Activated CD4-positive, alpha-beta T cell treated with anti-CD3 and anti-CD28 coated beads, Interleukin-2, amount 10 ng/mL, durations not matched to agents 7 days and 5 days (primary cell): ENCODE measurements at regions not wholly inside any gene's neighbourhood (a gene's known extent, or its start where the extent isn't known, plus 50 kb on each side); places are given as distances from the start of the nearest gene placed in this dataset.

ENCODE experiments used
- CTCF ChIA-PET: fragments of 350-600 bp; sonication (Branson Sonifier 250); formaldehyde crosslinking; loops from one replicate; lab custom pipeline; 2021; ENCODE audit warnings: antibody characterized with exemption; lab: Charles Lee
- POLR2A ChIA-PET: fragments of 350-600 bp; sonication (Branson Sonifier 250); formaldehyde crosslinking; loops from one replicate; lab custom pipeline; 2021; ENCODE audit warnings: antibody characterized with exemption; lab: Charles Lee
- DNase-seq: peaks from one replicate; pipeline ENCODE4 v3.0.0-alpha.2; 2020
- H3K27ac Mint-ChIP-seq: one replicate; pipeline ENCODE4 v1.8.0; 2021; ENCODE audit warnings: mild to moderate bottlenecking, moderate library complexity, mixed read lengths
- H3K27me3 Mint-ChIP-seq: one replicate; pipeline ENCODE4 v1.8.0; 2021; ENCODE audit warnings: mixed read lengths
- H3K36me3 Mint-ChIP-seq: one replicate; pipeline ENCODE4 v1.8.0; 2021; ENCODE audit warnings: low read depth, mixed read lengths
- H3K4me1 Mint-ChIP-seq: one replicate; pipeline ENCODE4 v1.8.0; 2021; ENCODE audit warnings: mixed read lengths
- H3K4me3 Mint-ChIP-seq: one replicate; pipeline ENCODE4 v1.8.0; 2021; ENCODE audit warnings: mild to moderate bottlenecking, moderate library complexity, mixed read lengths
- H3K9me3 Mint-ChIP-seq: one replicate; pipeline ENCODE4 v1.8.0; 2021; ENCODE audit warnings: mixed read lengths

DNA sequence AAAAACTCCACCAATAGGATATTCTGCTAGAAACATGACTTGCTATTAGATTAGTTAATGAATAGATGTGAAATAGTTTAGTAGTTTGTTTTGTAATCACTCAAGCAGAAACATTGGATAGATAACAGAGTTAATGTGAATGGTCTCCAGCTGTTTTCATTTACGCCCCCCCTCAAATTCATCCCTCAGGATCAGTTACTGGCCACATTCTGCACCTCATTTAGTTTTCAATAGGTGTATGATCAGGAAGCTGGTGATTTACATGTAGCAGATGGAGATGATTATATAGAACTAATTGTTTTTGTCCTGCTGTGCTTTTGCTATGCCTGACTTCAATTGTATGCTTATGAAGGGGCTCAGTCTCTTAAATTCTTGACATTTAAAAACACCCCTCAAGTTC, 759.0 kb downstream of the SLITRK6 start:
- CTCF ChIA-PET: no interaction called here
- H3K27me3 Mint-ChIP-seq: no peaks in the 10 kb centered on the region
- H3K9me3 Mint-ChIP-seq: no peaks in the 10 kb centered on the region
- DNase-seq: no peak
- POLR2A ChIA-PET: no interaction called here
- no peaks in the 10 kb centered on the region for H3K36me3 Mint-ChIP-seq
- H3K4me3 Mint-ChIP-seq: no peak overlapping the region
- H3K4me1 Mint-ChIP-seq: no peaks in the 10 kb centered on the region
- H3K27ac Mint-ChIP-seq: no peak overlapping the region

DNA sequence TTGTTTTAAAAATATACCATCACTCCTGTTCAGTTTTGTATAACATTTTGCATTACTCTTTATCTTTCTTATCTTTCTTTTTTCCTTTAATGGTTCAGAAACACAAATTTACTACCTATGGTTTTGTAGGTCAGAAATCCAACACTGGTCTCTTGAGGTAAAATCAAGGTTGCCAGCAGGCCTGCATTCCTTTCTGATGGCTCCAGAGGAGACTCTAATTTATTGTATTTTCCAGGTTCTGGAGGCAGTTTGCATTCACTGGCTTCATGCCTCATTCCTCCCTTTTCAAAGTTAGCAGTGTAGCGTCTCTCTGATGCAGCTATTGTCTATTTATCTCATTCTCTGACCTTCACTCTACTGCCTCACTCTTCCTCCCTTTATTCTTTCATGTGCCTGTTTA, 767.4 kb downstream of the SLITRK6 start:
- no peaks in the 10 kb centered on the region for H3K27me3 Mint-ChIP-seq
- no peak overlapping the region for H3K4me3 Mint-ChIP-seq
- POLR2A ChIA-PET: no interaction called here
- no peaks in the 10 kb centered on the region for H3K36me3 Mint-ChIP-seq
- no peak for DNase-seq
- CTCF ChIA-PET: no interaction called here
- H3K4me1 Mint-ChIP-seq: no peaks in the 10 kb centered on the region
- no peak overlapping the region for H3K27ac Mint-ChIP-seq
- H3K9me3 Mint-ChIP-seq: no peaks in the 10 kb centered on the region

DNA sequence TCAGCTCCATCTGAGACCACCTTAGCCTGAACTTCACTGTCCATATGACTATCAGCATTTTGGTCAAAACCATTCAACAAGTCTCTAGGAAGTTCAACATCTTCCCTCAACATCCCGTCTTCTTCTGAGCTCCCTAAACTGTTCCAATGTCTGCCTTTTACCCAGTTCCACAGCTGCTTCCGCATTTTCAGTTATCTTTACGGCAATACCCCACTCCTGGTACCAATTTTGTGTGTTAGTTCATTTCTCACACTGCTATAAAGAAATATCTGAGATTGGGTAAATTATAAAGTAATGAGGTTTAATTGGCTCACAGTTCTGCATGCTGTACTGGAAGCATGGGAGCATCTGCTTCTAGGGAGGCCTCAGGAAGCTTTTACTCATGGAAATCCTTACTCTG, 771.2 kb downstream of the SLITRK6 start:
- Mint-ChIP-seq H3K9me3 (no peaks in the 10 kb centered on the region), H3K27ac (no peak overlapping the region), H3K4me1 (no peaks in the 10 kb centered on the region), H3K27me3 (no peaks in the 10 kb centered on the region), H3K4me3 (no peak overlapping the region), H3K36me3 (no peaks in the 10 kb centered on the region)
- CTCF ChIA-PET: no interaction called here
- POLR2A ChIA-PET: no interaction called here
- no peak for DNase-seq

DNA sequence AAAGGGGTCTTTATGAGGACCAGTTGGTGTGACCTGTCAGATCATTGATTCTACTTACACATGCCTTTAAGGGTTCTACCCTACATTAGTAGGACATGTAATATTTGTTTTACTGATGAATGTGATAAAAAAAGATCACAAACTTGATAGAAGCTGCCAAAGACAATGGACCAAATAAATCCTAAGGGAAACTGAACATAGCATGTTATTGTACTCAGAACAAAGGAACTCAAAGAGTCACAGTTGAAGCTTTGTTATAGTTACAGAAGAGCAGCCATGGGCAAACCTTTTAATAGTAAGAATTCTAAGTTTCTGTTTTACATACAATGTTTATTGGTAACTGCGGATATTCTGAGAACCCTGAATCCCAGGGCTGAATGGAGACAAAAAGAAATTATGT, 780.1 kb downstream of the SLITRK6 start:
- ChIA-PET POLR2A (no interaction called here), CTCF (no interaction called here)
- Mint-ChIP-seq H3K4me3 (no peak overlapping the region), H3K27ac (no peak overlapping the region), H3K27me3 (no peaks in the 10 kb centered on the region), H3K4me1 (no peaks in the 10 kb centered on the region), H3K36me3 (no peaks in the 10 kb centered on the region), H3K9me3 (peaks cover 3% of the 10 kb centered on the region)
- no peak for DNase-seq

DNA sequence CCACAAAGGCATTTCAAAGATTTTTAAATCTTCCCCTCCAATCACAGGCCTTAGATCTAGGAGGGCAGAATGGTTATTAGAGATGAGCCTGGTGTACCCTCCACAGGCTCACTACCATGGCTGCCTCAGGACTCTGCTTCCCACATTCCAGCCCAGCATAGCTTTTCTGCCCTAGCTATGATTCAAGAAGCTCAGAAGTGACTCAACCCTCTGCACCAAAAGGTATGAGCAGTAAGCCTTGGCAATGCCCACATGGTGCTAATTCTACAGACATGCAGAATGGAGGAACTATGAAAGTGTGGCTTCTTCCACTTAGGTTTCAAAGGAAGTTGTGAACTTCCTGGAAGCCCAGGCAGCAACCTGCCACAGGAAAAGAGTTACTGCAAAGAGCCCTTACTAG, 786.2 kb downstream of the SLITRK6 start:
- Mint-ChIP-seq H3K27me3 (no peaks in the 10 kb centered on the region), H3K4me1 (no peaks in the 10 kb centered on the region)
- CTCF ChIA-PET: no interaction called here

DNA sequence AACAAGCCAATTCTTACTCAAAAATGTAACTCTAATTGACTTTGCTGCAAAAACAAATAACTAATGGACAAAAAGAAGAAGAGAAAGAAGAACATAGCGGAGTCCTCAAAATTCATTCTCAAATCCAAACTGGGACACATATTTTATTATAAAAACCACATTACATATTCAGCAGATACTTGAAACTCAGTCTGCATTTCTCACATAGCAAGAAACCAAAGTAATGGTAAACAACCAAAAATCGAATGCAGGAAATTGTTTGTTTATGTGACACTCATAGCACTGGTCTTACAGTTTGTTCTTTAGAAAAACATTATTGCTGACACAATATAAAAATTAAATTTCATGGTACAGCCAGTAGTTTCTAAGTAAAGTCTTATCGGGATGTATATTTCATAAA, 789.8 kb downstream of the SLITRK6 start:
- Mint-ChIP-seq H3K4me1 (no peaks in the 10 kb centered on the region), H3K36me3 (no peaks in the 10 kb centered on the region), H3K27me3 (no peaks in the 10 kb centered on the region), H3K27ac (no peak overlapping the region), H3K4me3 (no peak overlapping the region), H3K9me3 (no peaks in the 10 kb centered on the region)
- DNase-seq: no peak
- POLR2A ChIA-PET: no interaction called here
- CTCF ChIA-PET: no interaction called here

More for the DNA sequence above, 786.2 kb downstream of the SLITRK6 start:
- POLR2A ChIA-PET: no interaction called here
- no peaks in the 10 kb centered on the region for H3K9me3 Mint-ChIP-seq
- no peak for DNase-seq
- no peak overlapping the region for H3K27ac Mint-ChIP-seq
- no peak overlapping the region for H3K4me3 Mint-ChIP-seq
- H3K36me3 Mint-ChIP-seq: no peaks in the 10 kb centered on the region

DNA sequence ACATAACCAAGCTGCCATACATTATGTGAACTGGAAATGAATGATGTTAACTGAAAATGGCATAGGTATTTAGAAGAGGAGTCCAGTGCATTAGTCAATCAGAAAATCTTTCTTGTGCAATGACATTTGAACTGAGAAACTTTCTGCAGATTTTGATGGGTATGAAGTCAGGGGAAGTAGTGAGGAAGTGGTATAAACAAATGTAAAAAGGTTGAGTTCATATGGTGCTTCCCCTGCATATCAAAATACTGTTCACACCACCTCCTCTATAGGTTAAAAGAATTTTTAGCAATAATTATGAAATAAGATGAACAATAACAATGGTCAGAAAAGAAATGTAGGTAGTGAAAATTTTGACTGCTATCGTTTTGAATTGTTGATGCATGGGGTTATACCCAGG, 800.0 kb downstream of the SLITRK6 start:
- no peak for DNase-seq
- no peak overlapping the region for H3K27ac Mint-ChIP-seq

DNA sequence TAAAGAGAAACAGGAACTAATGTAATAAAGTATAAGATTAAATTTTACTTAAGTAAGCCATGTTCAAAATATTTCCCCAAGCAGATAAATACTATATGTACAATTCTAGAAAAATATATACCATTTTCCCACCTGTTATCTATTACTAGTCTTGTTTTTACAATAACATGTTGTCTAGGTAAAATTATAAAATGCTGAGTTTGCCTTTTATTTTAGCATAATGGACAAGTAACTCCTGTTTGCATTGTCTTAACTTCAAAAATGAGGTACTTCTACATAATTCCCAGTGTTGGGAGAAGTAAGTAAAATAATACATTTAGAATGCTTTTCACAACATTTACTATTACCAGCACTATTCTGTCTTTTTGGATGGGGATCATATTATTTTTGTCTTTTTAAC, 800.5 kb downstream of the SLITRK6 start:
- H3K9me3 Mint-ChIP-seq: no peaks in the 10 kb centered on the region
- H3K4me3 Mint-ChIP-seq: no peak overlapping the region
- H3K27ac Mint-ChIP-seq: no peak overlapping the region
- no peak for DNase-seq
- ChIA-PET CTCF (no interaction called here), POLR2A (no interaction called here)
- H3K4me1 Mint-ChIP-seq: no peaks in the 10 kb centered on the region
- no peaks in the 10 kb centered on the region for H3K27me3 Mint-ChIP-seq
- no peaks in the 10 kb centered on the region for H3K36me3 Mint-ChIP-seq

More for the DNA sequence above, 800.0 kb downstream of the SLITRK6 start:
- POLR2A ChIA-PET: no interaction called here
- Mint-ChIP-seq H3K9me3 (no peaks in the 10 kb centered on the region), H3K27me3 (no peaks in the 10 kb centered on the region), H3K4me1 (no peaks in the 10 kb centered on the region), H3K36me3 (no peaks in the 10 kb centered on the region), H3K4me3 (no peak overlapping the region)
- CTCF ChIA-PET: no interaction called here

DNA sequence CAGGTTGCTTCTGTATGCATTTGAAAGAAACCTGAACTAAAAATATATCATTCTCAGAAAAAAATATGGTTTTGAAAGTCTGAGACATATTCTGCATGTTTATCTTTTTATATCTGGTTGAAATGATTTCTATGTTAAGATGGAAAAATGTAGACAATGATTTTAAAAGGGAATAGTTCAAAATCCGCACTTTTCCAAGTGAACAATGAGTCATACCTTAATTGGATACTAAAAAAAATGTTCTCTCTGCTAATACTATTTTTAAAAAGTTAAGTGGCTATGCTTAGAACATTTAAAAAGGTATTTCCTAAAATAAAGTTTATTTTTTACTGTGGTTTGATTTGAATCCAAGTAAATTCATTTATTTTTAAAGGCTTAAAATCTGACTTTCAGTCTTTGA, 801.4 kb downstream of the SLITRK6 start:
- Mint-ChIP-seq H3K4me3 (no peak overlapping the region), H3K27ac (no peak overlapping the region), H3K4me1 (no peaks in the 10 kb centered on the region), H3K36me3 (no peaks in the 10 kb centered on the region), H3K27me3 (no peaks in the 10 kb centered on the region), H3K9me3 (no peaks in the 10 kb centered on the region)
- ChIA-PET CTCF (no interaction called here), POLR2A (no interaction called here)
- DNase-seq: no peak

DNA sequence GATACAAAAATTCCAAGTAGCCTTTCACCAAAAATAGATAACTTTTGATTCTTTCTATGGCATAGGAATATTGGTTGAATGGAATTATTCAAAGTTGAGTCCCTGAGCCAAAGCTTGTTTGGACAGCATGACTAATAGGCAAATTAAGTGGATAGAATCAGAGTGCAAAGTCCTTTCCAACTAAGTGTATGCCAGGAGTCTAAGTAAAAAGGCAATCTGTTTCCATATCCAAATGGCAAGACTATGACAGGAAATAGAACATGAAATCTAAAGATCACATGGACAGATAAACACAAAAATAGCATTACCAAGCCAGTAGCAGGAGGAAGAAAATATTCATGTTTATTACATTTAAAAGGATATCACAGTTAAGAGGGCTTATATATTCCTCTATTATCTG, 804.6 kb downstream of the SLITRK6 start:
- H3K9me3 Mint-ChIP-seq: peaks cover 1% of the 10 kb centered on the region
- ChIA-PET CTCF (no interaction called here), POLR2A (no interaction called here)
- H3K4me3 Mint-ChIP-seq: no peak overlapping the region
- H3K36me3 Mint-ChIP-seq: no peaks in the 10 kb centered on the region
- no peaks in the 10 kb centered on the region for H3K27me3 Mint-ChIP-seq
- no peak for DNase-seq
- H3K4me1 Mint-ChIP-seq: no peaks in the 10 kb centered on the region
- no peak overlapping the region for H3K27ac Mint-ChIP-seq

DNA sequence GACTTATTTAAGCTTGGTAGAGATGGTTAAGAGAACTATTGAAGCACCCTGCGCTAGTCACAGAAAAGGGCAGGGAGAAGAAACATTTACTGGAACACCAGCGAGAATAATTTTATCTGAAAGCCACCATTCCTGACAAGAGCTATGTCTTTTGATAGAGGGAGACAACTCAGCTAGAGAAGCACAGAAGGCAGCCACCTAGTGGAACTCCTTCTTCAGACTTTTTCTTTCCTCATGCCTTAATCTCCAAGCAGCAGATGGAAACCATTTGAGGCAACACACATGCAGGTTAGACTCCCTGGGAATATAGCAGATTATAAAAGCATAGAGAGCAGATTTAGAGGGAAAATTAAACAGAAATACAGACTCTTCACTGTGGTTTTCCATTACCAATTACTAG, 813.4 kb downstream of the SLITRK6 start:
- DNase-seq: no peak
- Mint-ChIP-seq H3K4me3 (no peak overlapping the region), H3K27me3 (no peaks in the 10 kb centered on the region), H3K27ac (no peak overlapping the region), H3K9me3 (peaks cover 2% of the 10 kb centered on the region), H3K4me1 (no peaks in the 10 kb centered on the region), H3K36me3 (no peaks in the 10 kb centered on the region)
- POLR2A ChIA-PET: no interaction called here
- CTCF ChIA-PET: no interaction called here

DNA sequence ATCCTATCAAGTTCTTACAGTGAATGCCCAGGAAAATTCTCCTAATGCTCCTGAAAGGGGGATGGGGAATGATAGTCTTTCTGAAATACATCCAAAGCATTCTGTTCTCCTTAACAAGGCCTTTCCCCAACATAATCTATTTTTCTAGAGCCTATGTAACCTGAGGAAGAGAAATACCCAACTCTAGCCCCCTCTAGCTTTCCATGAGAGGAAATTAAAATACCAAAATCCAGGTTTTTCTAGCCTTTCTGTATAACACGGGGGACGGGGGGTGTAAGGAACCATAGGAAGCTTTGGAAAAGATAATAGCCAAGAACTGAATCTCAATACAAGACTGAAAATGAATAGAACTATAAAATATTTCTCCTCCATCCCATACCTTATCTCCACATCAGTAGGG, 815.9 kb downstream of the SLITRK6 start:
- H3K9me3 Mint-ChIP-seq: no peaks in the 10 kb centered on the region
- ChIA-PET CTCF (no interaction called here), POLR2A (no interaction called here)
- no peak for DNase-seq
- H3K4me3 Mint-ChIP-seq: no peak overlapping the region
- H3K27ac Mint-ChIP-seq: no peak overlapping the region
- H3K36me3 Mint-ChIP-seq: no peaks in the 10 kb centered on the region
- H3K27me3 Mint-ChIP-seq: no peaks in the 10 kb centered on the region
- H3K4me1 Mint-ChIP-seq: no peaks in the 10 kb centered on the region

DNA sequence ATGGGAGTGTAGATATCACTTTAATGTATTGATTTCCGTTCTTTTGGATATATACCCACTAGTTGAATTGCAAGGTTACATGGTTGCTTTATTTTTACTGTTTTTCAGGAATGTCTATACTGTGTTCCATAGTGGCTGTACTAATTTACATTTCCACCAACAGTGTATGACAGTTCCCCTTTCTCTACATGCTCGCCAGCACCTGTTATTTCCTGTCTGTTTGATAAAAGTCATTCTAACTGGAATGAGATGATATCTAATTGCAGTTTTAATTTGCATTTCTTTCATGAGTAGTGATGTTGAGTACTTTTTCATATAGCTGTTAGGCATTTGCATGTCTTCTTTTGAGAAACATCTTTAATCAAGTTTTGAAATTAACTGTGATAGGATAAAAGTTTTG, 818.6 kb downstream of the SLITRK6 start:
- no peak overlapping the region for H3K27ac Mint-ChIP-seq
- DNase-seq: no peak
- no peaks in the 10 kb centered on the region for H3K4me1 Mint-ChIP-seq
- no peaks in the 10 kb centered on the region for H3K9me3 Mint-ChIP-seq
- ChIA-PET POLR2A (no interaction called here), CTCF (no interaction called here)
- no peaks in the 10 kb centered on the region for H3K36me3 Mint-ChIP-seq
- no peaks in the 10 kb centered on the region for H3K27me3 Mint-ChIP-seq
- H3K4me3 Mint-ChIP-seq: no peak overlapping the region

DNA sequence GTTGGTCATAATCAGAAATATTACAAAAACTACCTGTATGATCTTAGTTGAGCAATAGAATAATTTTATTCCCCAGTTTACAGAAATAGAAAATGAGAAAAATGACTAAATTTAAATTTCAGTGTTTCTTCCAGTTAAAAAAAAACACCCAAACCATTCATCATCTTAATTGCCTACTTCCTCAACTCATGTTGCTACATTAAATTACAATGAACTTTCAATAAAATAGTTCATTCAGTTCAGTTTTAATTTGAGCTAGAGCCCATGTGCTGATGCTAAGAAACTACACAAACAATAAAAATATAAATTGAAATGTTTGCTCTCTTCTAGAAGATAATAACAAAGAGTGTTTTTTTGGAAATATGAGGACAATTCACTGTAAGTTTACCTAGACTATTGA, 820.4 kb downstream of the SLITRK6 start:
- DNase-seq: no peak
- Mint-ChIP-seq H3K4me3 (no peak overlapping the region), H3K4me1 (no peaks in the 10 kb centered on the region), H3K27ac (no peak overlapping the region), H3K9me3 (no peaks in the 10 kb centered on the region), H3K27me3 (no peaks in the 10 kb centered on the region), H3K36me3 (no peaks in the 10 kb centered on the region)
- CTCF ChIA-PET: no interaction called here
- POLR2A ChIA-PET: no interaction called here

DNA sequence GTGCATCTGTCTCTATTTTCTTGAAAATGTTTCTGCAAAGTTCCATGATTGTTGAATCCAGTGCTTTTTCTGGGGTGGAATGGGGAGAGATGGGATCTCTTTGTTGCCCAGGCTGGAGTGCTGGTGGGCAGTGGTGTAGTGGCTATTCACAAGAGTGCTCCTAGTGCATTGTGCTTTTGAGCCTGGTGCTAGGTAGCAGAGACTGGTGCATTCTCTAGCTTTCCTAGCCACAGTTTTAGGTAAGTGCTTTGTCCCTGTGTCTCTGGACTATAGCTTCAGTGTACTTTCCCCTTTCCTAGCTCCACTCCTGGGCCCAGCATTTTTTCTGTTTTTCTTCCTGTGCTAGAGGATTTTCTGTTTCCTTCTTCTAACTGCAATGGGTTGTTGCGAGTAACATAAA, 825.6 kb downstream of the SLITRK6 start:
- Mint-ChIP-seq H3K27ac (no peak overlapping the region), H3K4me3 (no peak overlapping the region), H3K27me3 (no peaks in the 10 kb centered on the region), H3K4me1 (no peaks in the 10 kb centered on the region), H3K9me3 (no peaks in the 10 kb centered on the region), H3K36me3 (no peaks in the 10 kb centered on the region)
- no peak for DNase-seq
- CTCF ChIA-PET: no interaction called here
- POLR2A ChIA-PET: no interaction called here
